GM19240 (cell line): ENCODE measurements at regions not wholly inside any gene's neighbourhood (a gene's known extent, or its start where the extent isn't known, plus 50 kb on each side); places are given as distances from the start of the nearest gene placed in this dataset.

Experiments
- DNase-seq: peaks from one replicate; pipeline ENCODE4 v3.0.0; 2011; ENCODE audit warnings: low spot score; ENCODE audit not compliant: insufficient read length

- no peak for DNase-seq
Observed at GRCh38 chr10:130740915-130741750, 570.4 kb downstream of the TCERG1L start.

- no peak for DNase-seq
Observed at GRCh38 chr10:130741901-130742855, 569.3 kb downstream of the TCERG1L start.

GRCh38 chr10:130742941-130743675 is 568.4 kb downstream of the TCERG1L start:
- no peak for DNase-seq

- DNase-seq, result no peak
Observed at GRCh38 chr10:130743751-130744271, 567.7 kb downstream of the TCERG1L start.

GRCh38 chr10:130744631-130745030 is 566.9 kb downstream of the TCERG1L start:
- DNase-seq, result no peak

GRCh38 chr10:130745251-130745650 is 566.3 kb downstream of the TCERG1L start:
- no peak for DNase-seq

- no peak for DNase-seq
Observed at GRCh38 chr10:130745821-130746220, 565.7 kb downstream of the TCERG1L start.

- DNase-seq, result no peak
Observed at GRCh38 chr10:130746311-130746710, 565.2 kb downstream of the TCERG1L start.

- DNase-seq, result no peak
Observed at GRCh38 chr10:130747356-130747755, 564.2 kb downstream of the TCERG1L start.

GRCh38 chr10:130747946-130748345 is 563.6 kb downstream of the TCERG1L start:
- DNase-seq, result no peak

GRCh38 chr10:130748409-130749057 is 563.0 kb downstream of the TCERG1L start:
- no peak for DNase-seq

GRCh38 chr10:130749911-130750310 is 561.6 kb downstream of the TCERG1L start:
- no peak for DNase-seq

- DNase-seq, result no peak
Observed at GRCh38 chr10:130750441-130750840, 561.1 kb downstream of the TCERG1L start.

GRCh38 chr10:130751106-130751840 is 560.2 kb downstream of the TCERG1L start:
- DNase-seq, result no peak

GRCh38 chr10:130751851-130752250 is 559.7 kb downstream of the TCERG1L start:
- DNase-seq, result no peak

GRCh38 chr10:130756651-130757050 is 554.9 kb downstream of the TCERG1L start:
- no peak for DNase-seq

GRCh38 chr10:130757271-130757670 is 554.2 kb downstream of the TCERG1L start:
- DNase-seq, result no peak

- DNase-seq, result no peak
Observed at GRCh38 chr10:130757821-130758489, 553.6 kb downstream of the TCERG1L start.

GRCh38 chr10:130758529-130758928 is 553.0 kb downstream of the TCERG1L start:
- DNase-seq, result no peak
